HG02981 (cell line): ENCODE measurements at regions not wholly inside any gene's neighbourhood (a gene's known extent, or its start where the extent isn't known, plus 50 kb on each side); places are given as distances from the start of the nearest gene placed in this dataset.
"Not testable (repeated sequence)": the region's sequence is repeated elsewhere in the genome, so short reads cannot be mapped to it uniquely, and the experiment has no call there.

Source experiments
- ATAC-seq: cut with Tn5 transposase; IDR thresholded peaks from one replicate; pipeline ENCODE4 v1.9.1; 2021; ENCODE audit warnings: mild to moderate bottlenecking, moderate library complexity; ENCODE audit not compliant: unreplicated experiment

DNA sequence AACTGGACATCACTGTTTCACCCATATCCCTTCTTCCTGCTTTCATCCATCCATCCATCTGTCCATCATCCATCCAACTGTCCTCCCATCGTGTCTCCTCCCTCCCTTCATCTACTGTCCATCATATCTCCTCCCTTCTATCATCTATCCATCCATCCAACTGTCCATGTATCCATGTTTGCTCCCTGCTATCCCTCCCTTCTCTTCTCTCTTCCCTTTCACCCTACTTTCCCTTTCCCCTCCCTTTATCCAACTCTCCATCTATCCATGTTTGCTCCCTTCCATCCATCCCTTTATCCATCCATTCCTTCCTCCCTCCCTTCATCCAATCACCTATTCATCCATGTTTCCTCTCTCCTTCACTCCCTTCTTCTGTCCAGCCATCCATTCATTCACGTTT is 92.6 kb upstream of the CTBP2 start:
- ATAC-seq, result no peak

DNA sequence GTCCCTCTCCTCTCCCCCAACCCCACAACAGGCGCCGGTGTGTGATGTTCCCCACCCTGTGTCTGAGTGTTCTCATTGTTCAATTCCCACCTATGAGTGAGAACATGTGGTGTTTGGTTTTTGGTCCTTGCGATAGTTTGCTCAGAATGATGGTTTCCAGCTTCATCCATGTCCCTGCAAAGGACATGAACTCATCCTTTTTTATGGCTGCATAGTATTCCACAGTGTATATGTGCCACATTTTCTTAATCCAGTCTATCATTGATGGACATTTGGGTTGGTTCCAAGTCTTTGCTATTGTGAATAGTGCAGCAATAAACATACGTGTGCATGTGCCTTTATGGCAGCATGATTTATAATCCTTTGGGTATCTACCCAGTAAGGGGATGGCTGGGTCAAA is 90.5 kb upstream of the CTBP2 start:
- not testable (repeated sequence) for ATAC-seq

GRCh38 chr10:125249948-125250347 is 89.6 kb upstream of the CTBP2 start:
- ATAC-seq, result no peak

DNA sequence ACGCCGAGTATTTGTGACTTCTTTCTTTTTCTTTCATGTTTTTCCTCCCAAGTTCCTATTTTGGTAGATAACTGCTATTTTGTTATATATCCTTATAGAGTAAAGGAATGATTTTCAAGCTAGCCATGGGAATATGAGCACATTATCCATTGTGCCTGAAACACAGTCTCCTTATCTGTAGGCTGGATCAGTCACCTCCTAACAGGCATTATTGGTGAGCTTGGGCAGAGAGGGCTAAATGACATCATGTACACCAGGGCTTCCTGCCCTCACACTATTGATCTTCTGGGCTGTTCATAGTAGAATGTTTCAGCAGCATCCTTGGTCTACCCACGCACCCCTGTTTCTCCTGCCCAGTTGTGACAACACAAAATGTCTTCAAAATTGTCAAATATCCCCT is 88.1 kb upstream of the CTBP2 start:
- no peak for ATAC-seq

- no peak for ATAC-seq
These were observed 87.2 kb upstream of the CTBP2 start for GRCh38 chr10:125247576-125247975.

DNA sequence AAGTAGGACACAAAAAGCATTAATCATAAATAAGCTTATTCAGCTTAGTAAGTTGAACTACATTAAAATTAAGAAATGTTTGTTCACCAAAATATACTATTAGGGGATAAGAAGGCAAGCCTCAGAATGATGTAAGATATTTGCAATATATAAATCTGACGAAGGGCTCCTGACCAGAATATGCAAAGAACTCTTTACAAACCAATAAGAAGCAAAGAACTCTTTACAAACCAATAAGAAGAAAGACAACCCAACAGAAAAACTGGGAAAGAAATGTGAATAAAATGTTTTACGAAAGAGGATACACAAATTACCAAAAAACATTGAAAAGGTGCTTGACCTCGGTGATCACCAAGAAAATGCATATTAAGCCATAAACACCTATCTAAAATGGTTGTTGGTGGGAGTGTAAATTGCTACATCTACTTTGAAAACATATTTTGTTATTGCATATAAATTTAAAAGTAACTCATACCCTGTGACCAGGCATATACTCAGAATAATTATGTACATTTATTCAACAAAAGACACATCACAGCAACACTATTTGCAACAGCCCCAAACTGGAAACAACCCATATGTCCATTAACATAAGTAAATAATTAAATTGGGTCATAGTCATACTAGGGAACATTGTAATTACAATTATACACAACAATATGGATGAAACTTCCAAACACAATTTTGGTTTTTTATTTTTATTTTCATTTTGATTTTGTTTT is 83.3 kb upstream of the CTBP2 start:
- ATAC-seq, result no peak

- ATAC-seq, result no peak
These were observed 78.3 kb upstream of the CTBP2 start for GRCh38 chr10:125238682-125239081.

GRCh38 chr10:125236091-125236490 is 75.7 kb upstream of the CTBP2 start:
- no peak for ATAC-seq

DNA sequence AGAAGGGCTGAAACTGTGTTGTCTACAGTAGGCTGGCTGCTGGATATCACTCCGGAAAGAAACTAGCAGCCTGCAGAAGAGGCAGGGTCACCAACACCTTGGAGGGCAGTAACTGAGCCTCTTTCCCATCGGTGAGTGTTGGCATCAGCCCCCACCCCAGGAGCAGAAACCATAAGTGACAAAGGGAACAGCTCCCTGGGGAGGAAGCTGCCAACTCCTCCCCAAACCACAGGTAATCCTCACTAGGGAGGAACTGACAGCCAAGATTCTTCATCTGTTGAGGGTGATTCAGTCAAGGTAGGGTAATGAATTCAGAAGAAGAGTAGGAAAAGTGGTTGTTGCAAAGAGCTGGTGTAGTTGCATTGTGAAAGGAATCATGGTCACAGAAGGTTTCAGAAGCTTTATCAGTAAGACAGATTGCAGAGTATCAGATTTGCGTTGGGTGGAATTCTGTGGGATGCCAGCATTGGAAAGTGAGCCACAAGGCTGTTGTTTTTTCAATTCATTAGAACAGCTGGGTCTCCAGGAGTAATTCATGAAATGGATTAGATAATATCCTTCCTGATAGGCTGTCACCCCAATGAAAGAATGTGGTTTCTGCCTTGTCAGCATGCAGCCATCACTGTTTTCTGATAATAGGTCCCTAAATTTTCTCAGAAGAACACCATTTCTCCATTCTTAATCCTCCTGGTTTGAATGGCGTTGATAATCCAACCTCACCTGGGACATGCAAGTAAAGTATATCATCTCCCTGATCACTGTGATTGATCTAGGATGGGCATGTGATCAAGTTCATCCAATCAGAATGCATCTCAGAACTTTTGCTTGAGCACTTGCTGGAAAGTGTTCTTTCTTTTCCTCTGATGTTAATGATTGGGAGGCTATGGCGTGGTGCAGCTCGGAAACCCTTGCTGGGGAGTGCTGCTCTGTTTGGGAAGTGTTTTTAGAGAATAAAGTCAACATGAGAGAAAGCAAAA is 75.0 kb upstream of the CTBP2 start:
- ATAC-seq, result no peak

GRCh38 chr10:125234576-125234975 is 74.2 kb upstream of the CTBP2 start:
- ATAC-seq, result not testable (repeated sequence)

DNA sequence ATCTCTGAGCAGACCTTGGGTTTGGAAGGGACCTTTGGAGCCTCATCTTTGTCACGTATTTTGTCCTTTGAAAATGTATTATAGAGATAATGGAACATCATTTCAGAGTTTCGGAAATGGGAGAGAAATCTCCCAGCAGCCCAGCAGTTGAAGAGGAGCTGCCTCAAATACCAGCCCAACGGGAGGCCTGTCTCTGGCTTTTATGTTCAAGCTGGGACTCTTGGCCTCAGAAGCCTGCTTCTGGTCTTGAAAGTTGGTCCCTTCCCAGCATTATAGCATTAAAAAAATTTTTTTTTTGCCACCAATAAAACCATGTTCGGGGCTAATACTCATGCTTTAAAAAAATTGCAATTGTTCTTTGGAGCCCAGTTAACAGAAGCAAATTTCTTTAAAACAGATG is 73.4 kb upstream of the CTBP2 start:
- no peak for ATAC-seq

DNA sequence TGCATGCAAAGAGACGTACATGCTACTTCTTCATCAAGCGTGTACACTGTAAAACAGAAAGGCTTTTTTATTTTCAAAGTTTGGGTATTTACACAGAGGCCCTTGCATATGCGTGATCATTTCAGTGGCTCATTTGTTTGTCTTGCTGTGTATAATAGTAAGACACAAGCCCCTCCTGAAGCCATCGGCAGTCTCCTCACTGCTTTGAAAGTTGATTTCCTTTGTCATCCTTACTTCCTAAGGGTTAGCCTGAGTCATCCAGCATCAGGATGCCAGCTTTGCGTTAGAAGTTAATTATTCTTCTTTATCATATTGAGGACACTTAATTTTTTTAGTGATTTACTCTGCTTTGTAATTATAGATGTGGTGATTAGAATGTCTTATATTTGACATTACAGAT is 72.5 kb upstream of the CTBP2 start:
- no peak for ATAC-seq

DNA sequence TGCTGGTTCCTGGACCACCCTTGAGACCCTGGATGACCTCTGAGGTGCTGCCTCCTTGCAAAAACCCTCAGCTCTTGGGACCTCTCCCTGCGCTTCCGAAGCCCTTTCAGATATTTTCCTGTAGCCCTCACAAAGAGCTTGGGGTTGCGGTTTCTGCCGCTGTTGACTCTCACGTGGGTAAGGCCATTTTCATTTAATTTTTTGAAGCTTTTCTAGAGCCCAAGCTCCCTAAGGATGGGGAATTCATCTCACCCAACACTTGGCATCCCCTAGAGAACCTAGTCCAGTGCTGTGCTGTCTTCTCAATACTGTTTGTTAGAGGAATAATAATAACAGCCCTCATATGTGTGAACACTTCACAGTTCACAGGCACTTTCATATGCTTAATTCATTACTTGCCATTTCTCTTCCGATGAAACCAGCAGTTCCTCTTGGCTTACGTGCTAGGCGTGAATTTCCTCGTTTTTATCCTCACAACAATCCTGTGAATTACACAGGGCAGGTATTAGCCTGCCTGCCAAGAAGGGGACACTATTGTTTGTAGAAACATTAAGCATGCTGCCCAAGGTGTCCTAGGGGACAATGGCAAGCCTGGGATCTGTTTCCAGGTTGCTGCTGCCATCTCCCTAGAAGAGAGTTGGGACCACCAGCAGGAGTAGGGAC is 71.6 kb upstream of the CTBP2 start:
- no peak for ATAC-seq

DNA sequence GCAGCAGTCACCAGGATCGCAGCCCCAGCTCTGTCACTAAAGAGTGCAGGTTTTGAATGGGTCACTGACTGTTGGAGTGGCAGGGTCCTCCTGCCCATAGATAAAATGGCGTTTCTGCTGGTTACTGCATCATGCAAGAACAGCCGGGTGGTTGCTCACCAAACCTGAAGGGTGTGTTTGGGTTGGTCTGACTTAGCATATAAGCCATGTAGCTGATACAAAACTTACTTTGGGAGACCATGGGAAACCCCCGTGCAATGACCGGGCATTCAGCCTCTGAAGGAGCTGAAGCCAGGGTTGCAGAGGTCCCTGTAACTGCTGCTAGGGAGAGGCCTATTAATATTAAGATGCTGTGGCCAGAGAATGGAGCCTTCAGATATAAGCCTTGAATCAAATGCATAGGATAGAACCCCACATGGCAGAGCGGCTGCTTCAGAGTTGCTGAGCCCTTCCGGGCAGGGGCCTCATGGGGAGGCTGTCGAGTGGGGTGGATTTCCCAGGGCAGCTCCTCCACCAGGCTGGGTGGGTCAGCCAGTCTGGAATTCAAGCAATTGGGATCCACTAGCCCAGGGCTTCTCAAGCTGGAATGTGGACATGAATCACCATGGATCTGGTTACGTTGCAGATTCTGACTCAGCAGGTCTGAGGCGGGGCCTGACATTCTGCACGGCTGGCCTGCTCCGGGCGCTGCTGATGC is 70.9 kb upstream of the CTBP2 start:
- no peak for ATAC-seq

DNA sequence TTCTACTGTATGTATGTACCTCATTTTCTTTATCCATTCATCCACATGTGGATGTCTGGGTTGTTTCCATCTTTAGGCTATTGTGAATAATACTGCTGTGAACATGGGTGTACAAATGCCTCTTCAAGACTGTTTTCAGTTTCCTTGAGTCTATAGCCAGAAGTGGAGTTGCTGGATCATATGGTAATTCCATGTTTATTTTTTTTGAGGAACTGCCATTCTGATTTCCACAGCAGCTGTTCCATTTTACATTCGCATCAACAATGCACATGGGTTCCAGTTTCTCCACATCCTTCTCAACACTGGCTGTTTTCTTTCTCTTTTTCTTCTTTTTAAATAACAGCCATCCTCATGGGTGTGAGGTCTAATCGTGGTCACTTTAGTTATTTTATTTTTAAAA is 69.9 kb upstream of the CTBP2 start:
- no peak for ATAC-seq

- not testable (repeated sequence) for ATAC-seq
These were observed 68.0 kb upstream of the CTBP2 start for GRCh38 chr10:125228245-125228940.

DNA sequence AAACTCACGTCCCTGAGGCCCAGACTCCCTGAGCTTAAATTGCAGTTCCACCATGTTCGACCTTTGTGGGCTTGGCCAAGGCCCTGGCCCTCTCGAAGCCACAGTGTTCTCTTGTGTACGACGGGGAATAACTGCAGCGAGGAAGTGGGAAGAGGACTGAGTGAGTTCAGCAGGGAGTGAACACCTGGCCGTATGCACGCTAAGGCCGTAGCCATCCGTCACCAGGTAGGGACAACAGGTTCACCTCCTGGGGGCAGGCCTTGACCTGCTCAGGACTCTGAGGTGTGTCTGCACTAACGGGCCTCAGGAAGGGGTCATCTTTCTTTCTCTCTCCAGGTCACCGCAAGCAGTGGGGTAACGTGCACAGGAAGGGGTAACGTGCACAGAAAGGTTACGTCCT is 67.2 kb upstream of the CTBP2 start:
- ATAC-seq, result no peak

- no peak for ATAC-seq
These were observed 66.5 kb upstream of the CTBP2 start for GRCh38 chr10:125226823-125227222.

- no peak for ATAC-seq
These were observed 65.6 kb upstream of the CTBP2 start for GRCh38 chr10:125226005-125226404.

DNA sequence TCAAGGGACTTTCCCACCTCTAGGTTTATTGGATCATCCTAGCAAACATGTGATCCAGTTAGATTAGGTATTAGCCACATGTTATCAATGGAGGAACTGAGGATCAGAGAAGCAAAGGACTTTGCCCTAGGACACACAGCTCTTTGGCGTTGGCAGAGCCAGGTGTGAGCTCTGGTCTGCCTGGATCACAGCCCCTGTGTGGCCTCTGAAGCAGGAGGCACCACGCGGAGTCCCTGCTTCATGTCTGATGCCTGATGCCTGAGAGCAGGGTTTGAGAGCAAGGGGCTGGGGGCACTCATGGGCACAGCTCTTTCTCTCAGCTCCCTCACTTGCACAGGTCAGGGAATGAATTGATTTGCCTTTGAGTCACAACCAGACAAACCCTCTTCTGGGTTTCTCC is 64.7 kb upstream of the CTBP2 start:
- no peak for ATAC-seq
